Ovary (tissue), 7 donors: ENCODE measurements at regions not wholly inside any gene's neighbourhood (a gene's known extent, or its start where the extent isn't known, plus 50 kb on each side); places are given as distances from the start of the nearest gene placed in this dataset.
"Not testable (repeated sequence)": the region's sequence is repeated elsewhere in the genome, so short reads cannot be mapped to it uniquely, and the experiment has no call there.

Experiments used
- DNase-seq, 5 donors: peaks; one replicate each; pipeline ENCODE4 v3.0.0-alpha.2; 2019 to 2020
- H3K27ac ChIP-seq, 2 donors: fragments of 200-600 bp; one replicate each; pipeline versions ENCODE4 v1.5.1 to v1.8.0; 2019 to 2022
- H3K27me3 ChIP-seq: fragments of 200-600 bp; one replicate; pipeline ENCODE4 v1.8.0; 2022
- H3K36me3 ChIP-seq: fragments of 200-600 bp; sonication (generic); one replicate; pipeline ENCODE4 v1.5.1; 2019
- H3K4me1 ChIP-seq: one replicate; pipeline ENCODE4 v1.8.1; 2013; ENCODE audit warnings: mild to moderate bottlenecking, moderate library complexity; ENCODE audit not compliant: insufficient read depth
- H3K4me3 ChIP-seq: fragments of 200-600 bp; sonication (generic); one replicate; pipeline ENCODE4 v1.5.1; 2017
- H3K9me3 ChIP-seq, 2 donors: fragments of 200-600 bp in 1 of 2; sonication (generic) in 1 of 2; one replicate each; pipeline versions ENCODE4 v1.5.1 to v1.8.1; 2013 to 2019; ENCODE audit warnings: mild to moderate bottlenecking in 1 of 2, moderate library complexity in 1 of 2
- CTCF ChIP-seq, 3 donors: fragments of 450-650 bp in 2 of 3; fragments of 200-600 bp in 1 of 3; IDR thresholded peaks; one replicate each; pipeline versions ENCODE4 v1.5.1 to v1.8.0; 2016 to 2022; ENCODE audit warnings: antibody characterized with exemption in 3 of 3, mild to moderate bottlenecking in 1 of 3
- EP300 ChIP-seq: sonication (generic); formaldehyde crosslinking; IDR thresholded peaks from one replicate; pipeline ENCODE4 v1.6.1; 2017; ENCODE audit warnings: antibody characterized with exemption
- POLR2A ChIP-seq: fragments of 450-650 bp; IDR thresholded peaks from one replicate; pipeline ENCODE4 v1.6.1; 2017; ENCODE audit warnings: antibody characterized with exemption, mild to moderate bottlenecking, moderate library complexity
- WGBS, 3 donors: extraction: QIAGEN DNeasy Blood & Tissue Kit in 1 of 3; methylation state at CpG; one replicate each; pipeline versions ENCODE4 v1.1.5 to v1.1.7; 2013 to 2017; 5-methylcytosine and 5-hydroxymethylcytosine counted together
- intact Hi-C, 4 donors: fragments of 100-400 bp; cut with DNase I; formaldehyde crosslinking; loops; one replicate each; pipeline versions ENCODE4 v1.11.0 to v1.15.1; 2022 to 2023
- donor health status: DM: no; HTN: no; CAD: no; lungs with moderate emphysema.
- donor health status: DM: no; HTN: no; CAD: no.
- donor health status: Bipolar disorder and iron deficiency.
- donor health status: DM: no; HTN: no; CAD: no.
- donor health status: DM: yes; HTN: yes; CAD: no.

- H3K4me3 ChIP-seq = no peak overlapping the region
- no peak for DNase-seq
- WGBS, 3 donors = 24 to 40% (median 39%) methylated on average over 2 of the region's 2 CpGs
- no peak overlapping the region for H3K27ac ChIP-seq
- no peaks in the 10 kb centered on the region for H3K4me1 ChIP-seq
- H3K27me3 ChIP-seq = no peaks in the 10 kb centered on the region
- no peak for TF ChIP-seq CTCF (IDR thresholded peaks at IDR 0.05)
- H3K9me3 ChIP-seq = no peaks in the 10 kb centered on the region
- no peaks in the 10 kb centered on the region for H3K36me3 ChIP-seq
- intact Hi-C loops = no loop called here
Observed at GRCh38 chr4:156294577-156294976, 340.9 kb upstream of the CTSO start.

- intact Hi-C loops = no loop called here
- DNase-seq = no peak
Observed at GRCh38 chr4:156293657-156294297, 340.1 kb upstream of the CTSO start.

GRCh38 chr4:156291317-156291716 lies 337.7 kb upstream of the CTSO start:
- WGBS, 3 donors = 41 to 44% (median 41%) methylated on average over 1 of the region's 1 CpG
- H3K36me3 ChIP-seq = no peaks in the 10 kb centered on the region
- no peaks in the 10 kb centered on the region for H3K27me3 ChIP-seq
- no peak overlapping the region for H3K4me3 ChIP-seq
- no peak for DNase-seq
- no peaks in the 10 kb centered on the region for H3K4me1 ChIP-seq
- no peaks in the 10 kb centered on the region for H3K9me3 ChIP-seq
- intact Hi-C loops = no loop called here
- TF ChIP-seq POLR2A = no peak
- no peak for TF ChIP-seq CTCF (IDR thresholded peaks at IDR 0.05)
- TF ChIP-seq EP300 = no peak
- no peak overlapping the region for H3K27ac ChIP-seq

More at GRCh38 chr4:156293657-156294297, 340.1 kb upstream of the CTSO start:
- H3K36me3 ChIP-seq = no peaks in the 10 kb centered on the region
- no peak overlapping the region for H3K27ac ChIP-seq
- no peaks in the 10 kb centered on the region for H3K4me1 ChIP-seq
- WGBS, 3 donors = 80 to 90% (median 84%) methylated on average over 1 of the region's 1 CpG
- no peaks in the 10 kb centered on the region for H3K27me3 ChIP-seq
- TF ChIP-seq POLR2A (no peak), EP300 (no peak), CTCF (IDR thresholded peaks at IDR 0.05) (no peak)
- H3K4me3 ChIP-seq = no peak overlapping the region
- no peaks in the 10 kb centered on the region for H3K9me3 ChIP-seq

- TF ChIP-seq EP300 = no peak
- TF ChIP-seq CTCF (IDR thresholded peaks at IDR 0.05) = no peak
- TF ChIP-seq POLR2A = no peak
- 60 to 72% (median 63%) methylated on average over 2 of the region's 2 CpGs for WGBS, 3 donors
- intact Hi-C loops = no loop called here
- no peak for DNase-seq
- Histone ChIP-seq H3K27ac (no peak overlapping the region), H3K9me3 (no peaks in the 10 kb centered on the region), H3K36me3 (no peaks in the 10 kb centered on the region), H3K27me3 (no peaks in the 10 kb centered on the region), H3K4me3 (no peak overlapping the region), H3K4me1 (no peaks in the 10 kb centered on the region)
Observed at GRCh38 chr4:156290811-156291210, 337.1 kb upstream of the CTSO start.

GRCh38 chr4:156290026-156290425 lies 336.4 kb upstream of the CTSO start:
- H3K9me3 ChIP-seq, DNase-seq, H3K27me3 ChIP-seq, H3K27ac ChIP-seq, H3K4me1 ChIP-seq, H3K36me3 ChIP-seq, H3K4me3 ChIP-seq, intact Hi-C loops: not testable (repeated sequence)
- WGBS, 3 donors = 90 to 91% (median 91%) methylated on average over 17 to 19 of the region's 19 CpGs
